HG02798 (cell line): ENCODE measurements at regions not wholly inside any gene's neighbourhood (a gene's known extent, or its start where the extent isn't known, plus 50 kb on each side); places are given as distances from the start of the nearest gene placed in this dataset.

Experiments
- ATAC-seq: cut with Tn5 transposase; IDR thresholded peaks from one replicate; pipeline ENCODE4 v1.9.1; 2021; ENCODE audit warnings: mild to moderate bottlenecking; ENCODE audit not compliant: unreplicated experiment, poor library complexity

- no peak for ATAC-seq
Observed at GRCh38 chr9:28255174-28255573, 681.9 kb upstream of the C9orf72 start.

- no peak for ATAC-seq
Observed at GRCh38 chr9:28260330-28260729, 687.0 kb upstream of the C9orf72 start.

GRCh38 chr9:28264368-28264767 is 691.1 kb upstream of the C9orf72 start:
- no peak for ATAC-seq

- no peak for ATAC-seq
Observed at GRCh38 chr9:28267351-28267750, 694.1 kb upstream of the C9orf72 start.

GRCh38 chr9:28270156-28270555 is 696.9 kb upstream of the C9orf72 start:
- ATAC-seq, result no peak

- no peak for ATAC-seq
Observed at GRCh38 chr9:28272127-28272526, 698.8 kb upstream of the C9orf72 start.

- no peak for ATAC-seq
Observed at GRCh38 chr9:28287455-28287854, 714.2 kb upstream of the C9orf72 start.

- ATAC-seq, result no peak
Observed at GRCh38 chr9:28289746-28290145, 716.5 kb upstream of the C9orf72 start.

GRCh38 chr9:28293369-28294090 is 720.2 kb upstream of the C9orf72 start:
- no peak for ATAC-seq

GRCh38 chr9:28301281-28301680 is 728.0 kb upstream of the C9orf72 start:
- ATAC-seq, result no peak

- no peak for ATAC-seq
Observed at GRCh38 chr9:28317745-28318144, 744.5 kb upstream of the C9orf72 start.

GRCh38 chr9:28318515-28318914 is 745.2 kb upstream of the C9orf72 start:
- ATAC-seq, result no peak

GRCh38 chr9:28319981-28320380 is 746.7 kb upstream of the C9orf72 start:
- no peak for ATAC-seq

GRCh38 chr9:28320616-28321015 is 747.3 kb upstream of the C9orf72 start:
- no peak for ATAC-seq

GRCh38 chr9:28329323-28329722 is 756.0 kb upstream of the C9orf72 start:
- ATAC-seq, result no peak

GRCh38 chr9:28332648-28333047 is 759.4 kb upstream of the C9orf72 start:
- ATAC-seq, result no peak

- no peak for ATAC-seq
Observed at GRCh38 chr9:28341913-28342312, 768.6 kb upstream of the C9orf72 start.

GRCh38 chr9:28342815-28343338 is 769.6 kb upstream of the C9orf72 start:
- ATAC-seq, result no peak

GRCh38 chr9:28363151-28363562 is 789.9 kb upstream of the C9orf72 start:
- ATAC-seq, result no peak

- no peak for ATAC-seq
Observed at GRCh38 chr9:28365020-28365640, 791.8 kb upstream of the C9orf72 start.

- no peak for ATAC-seq
Observed at GRCh38 chr9:28365728-28366127, 792.4 kb upstream of the C9orf72 start.

- no peak for ATAC-seq
Observed at GRCh38 chr9:28378231-28378630, 805.0 kb upstream of the C9orf72 start.
